ENCODE measurements at regions not wholly inside any gene's neighbourhood (a gene's known extent, or its start where the extent isn't known, plus 50 kb on each side); places are given as distances from the start of the nearest gene placed in this dataset.

DNA sequence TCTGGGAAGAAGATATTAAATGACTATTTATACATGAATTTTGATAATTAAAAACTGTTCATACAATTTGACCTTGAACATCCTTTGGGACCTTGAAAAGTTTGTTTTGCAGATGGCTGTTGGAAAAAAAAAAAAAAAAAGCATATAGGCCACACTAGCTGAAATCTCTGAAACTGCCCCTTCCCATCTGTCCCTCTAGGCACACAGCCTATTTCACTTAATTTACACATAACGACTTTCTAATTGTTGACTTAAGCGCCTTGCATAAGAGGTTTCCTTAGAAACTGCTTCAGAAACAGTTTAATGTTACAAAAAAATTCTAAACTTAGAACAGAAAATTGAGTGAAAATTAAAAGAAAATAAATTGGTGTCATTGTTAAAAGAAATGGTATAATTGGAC, 131.0 kb downstream of the COX18 start:
- no peak for TF ChIP-seq YY1 (IDR thresholded peaks at IDR 0.05; ENCODE audit: insufficient read depth, insufficient read length)
- no peak for TF ChIP-seq ZNF274 (IDR thresholded peaks at IDR 0.05; ENCODE audit: low read depth, low read length)
- no peak for TF ChIP-seq SUZ12 (IDR thresholded peaks at IDR 0.05; ENCODE audit: extremely low read depth, insufficient read depth, insufficient read length)
